GM12873 (cell line): ENCODE measurements at regions not wholly inside any gene's neighbourhood (a gene's known extent, or its start where the extent isn't known, plus 50 kb on each side); places are given as distances from the start of the nearest gene placed in this dataset.

ENCODE experiments used
- CTCF ChIP-seq: IDR thresholded peaks from 2 replicates; pipeline ENCODE4 v1.5.1; 2012; ENCODE audit warnings: low read depth, mild to moderate bottlenecking, moderate library complexity, low read length, control low read depth; ENCODE audit not compliant: insufficient read depth; ENCODE audit errors: missing control alignments

GRCh38 chr15:47003568-47003967, 713.7 kb upstream of the SEMA6D start:
- no peak for TF ChIP-seq CTCF

- no peak for TF ChIP-seq CTCF
Measured at GRCh38 chr15:47013446-47013845, 703.9 kb upstream of the SEMA6D start.

GRCh38 chr15:47027322-47027946, 689.9 kb upstream of the SEMA6D start:
- TF ChIP-seq CTCF = peak; percentile 16

- TF ChIP-seq CTCF = no peak
Measured at GRCh38 chr15:47035475-47036406, 681.6 kb upstream of the SEMA6D start.

- TF ChIP-seq CTCF = no peak
Measured at GRCh38 chr15:47037003-47037402, 680.3 kb upstream of the SEMA6D start.

GRCh38 chr15:47039225-47039624, 678.1 kb upstream of the SEMA6D start:
- TF ChIP-seq CTCF = no peak

GRCh38 chr15:47041301-47041700, 676.0 kb upstream of the SEMA6D start:
- TF ChIP-seq CTCF = no peak
